ENCODE measurements at regions not wholly inside any gene's neighbourhood (a gene's known extent, or its start where the extent isn't known, plus 50 kb on each side); places are given as distances from the start of the nearest gene placed in this dataset.

DNA sequence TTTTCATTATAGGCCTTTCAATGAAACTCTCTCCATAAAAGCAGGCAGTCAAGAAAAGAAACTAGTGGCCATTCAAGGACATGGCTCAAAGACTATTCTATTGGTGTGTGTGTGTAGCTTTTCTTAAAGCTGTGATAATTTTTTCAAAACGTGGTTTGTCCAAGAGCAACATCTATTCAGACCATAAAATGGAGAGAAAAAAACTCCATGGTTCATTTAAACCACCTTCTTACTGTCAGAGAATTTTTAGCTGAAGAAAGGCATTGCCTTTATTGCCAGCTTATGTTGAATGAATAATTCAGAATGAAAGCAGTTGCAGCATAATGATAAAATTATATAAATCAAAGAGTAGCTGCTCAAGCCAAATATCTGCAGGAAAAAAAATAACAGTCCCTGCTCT lies 325.5 kb downstream of the PCDH18 start:
- no peak overlapping the region for H3K4me3 ChIP-seq (ENCODE audit: control insufficient read depth, low read depth, low read length)
- no peak for DNase-seq (ENCODE audit: low read depth)
- TF ChIP-seq, protein P1, sequence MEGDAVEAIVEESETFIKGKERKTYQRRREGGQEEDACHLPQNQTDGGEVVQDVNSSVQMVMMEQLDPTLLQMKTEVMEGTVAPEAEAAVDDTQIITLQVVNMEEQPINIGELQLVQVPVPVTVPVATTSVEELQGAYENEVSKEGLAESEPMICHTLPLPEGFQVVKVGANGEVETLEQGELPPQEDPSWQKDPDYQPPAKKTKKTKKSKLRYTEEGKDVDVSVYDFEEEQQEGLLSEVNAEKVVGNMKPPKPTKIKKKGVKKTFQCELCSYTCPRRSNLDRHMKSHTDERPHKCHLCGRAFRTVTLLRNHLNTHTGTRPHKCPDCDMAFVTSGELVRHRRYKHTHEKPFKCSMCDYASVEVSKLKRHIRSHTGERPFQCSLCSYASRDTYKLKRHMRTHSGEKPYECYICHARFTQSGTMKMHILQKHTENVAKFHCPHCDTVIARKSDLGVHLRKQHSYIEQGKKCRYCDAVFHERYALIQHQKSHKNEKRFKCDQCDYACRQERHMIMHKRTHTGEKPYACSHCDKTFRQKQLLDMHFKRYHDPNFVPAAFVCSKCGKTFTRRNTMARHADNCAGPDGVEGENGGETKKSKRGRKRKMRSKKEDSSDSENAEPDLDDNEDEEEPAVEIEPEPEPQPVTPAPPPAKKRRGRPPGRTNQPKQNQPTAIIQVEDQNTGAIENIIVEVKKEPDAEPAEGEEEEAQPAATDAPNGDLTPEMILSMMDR (IDR thresholded peaks at IDR 0.05; ENCODE audit: control insufficient read depth, insufficient read depth, low read depth, low read length, missing control alignments): no peak

DNA sequence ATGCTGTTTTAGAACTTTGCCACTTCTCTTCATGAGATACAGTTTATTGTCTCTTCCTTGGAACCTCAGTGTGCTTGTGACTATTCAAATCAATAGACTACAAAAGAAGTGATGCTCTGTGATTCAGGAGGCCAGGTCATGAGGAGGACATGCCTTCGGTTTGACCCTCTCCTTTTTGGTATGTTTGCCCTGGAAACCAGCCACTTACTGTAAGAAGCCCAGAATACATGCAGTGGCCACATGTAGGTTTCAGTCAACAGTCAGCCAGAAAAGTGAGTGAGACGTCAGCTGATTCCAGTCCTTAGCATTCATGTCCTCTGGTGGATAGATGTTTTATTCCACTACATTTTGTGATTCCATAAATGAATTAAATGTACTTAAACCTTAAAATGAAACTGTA lies 328.7 kb downstream of the PCDH18 start:
- H3K4me3 ChIP-seq (ENCODE audit: control insufficient read depth, low read depth, low read length): no peak overlapping the region
- TF ChIP-seq, protein P1 (IDR thresholded peaks at IDR 0.05; ENCODE audit: control insufficient read depth, insufficient read depth, low read depth, low read length, missing control alignments): no peak
- peak; percentile 41 for DNase-seq (ENCODE audit: low read depth)

DNA sequence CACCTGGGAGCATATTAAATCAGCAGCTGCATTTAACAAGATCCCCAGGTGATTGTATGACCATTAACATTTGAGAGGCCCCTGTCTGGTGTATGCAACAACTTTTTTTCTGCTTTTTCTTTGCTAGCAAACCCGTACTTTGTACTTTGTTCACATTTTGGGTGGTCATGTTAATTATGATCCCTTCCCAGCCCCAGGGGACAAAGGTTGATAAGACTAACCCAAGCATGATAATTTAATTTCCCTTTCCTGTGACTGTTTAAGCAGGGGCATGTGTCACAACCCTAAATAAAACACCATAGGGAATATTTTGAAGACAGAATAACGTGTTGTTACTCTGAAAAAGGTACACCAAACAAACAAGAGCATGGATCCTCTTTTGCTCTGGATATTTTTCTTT lies 332.0 kb downstream of the PCDH18 start:
- TF ChIP-seq, protein P1 (IDR thresholded peaks at IDR 0.05; ENCODE audit: control insufficient read depth, insufficient read depth, low read depth, low read length, missing control alignments): no peak
- no peak for DNase-seq (ENCODE audit: low read depth)
- H3K4me3 ChIP-seq (ENCODE audit: control insufficient read depth, low read depth, low read length): no peak overlapping the region

DNA sequence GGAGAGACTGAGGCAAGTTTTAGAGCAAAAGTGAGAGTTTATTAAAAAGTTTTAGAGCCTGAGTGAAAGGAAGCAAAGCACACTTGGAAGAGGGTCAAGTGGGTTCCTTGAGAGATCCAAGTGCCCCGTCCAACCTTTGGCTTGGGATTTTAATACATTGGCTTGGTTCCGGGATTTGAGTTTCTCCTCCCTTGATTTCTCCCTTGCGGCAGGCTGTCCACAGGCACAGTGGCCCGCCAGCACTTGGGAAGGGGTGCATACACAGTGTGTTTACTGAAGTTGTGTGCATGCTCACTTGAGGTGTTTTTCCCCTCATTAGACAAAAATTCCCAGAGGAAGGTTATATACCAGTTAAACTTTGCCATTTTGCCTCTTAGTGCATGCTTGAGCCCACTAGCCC lies 333.5 kb downstream of the PCDH18 start:
- no peak overlapping the region for H3K4me3 ChIP-seq (ENCODE audit: control insufficient read depth, low read depth, low read length)
- TF ChIP-seq, protein P1 (IDR thresholded peaks at IDR 0.05; ENCODE audit: control insufficient read depth, insufficient read depth, low read depth, low read length, missing control alignments): no peak
- no peak for DNase-seq (ENCODE audit: low read depth)

DNA sequence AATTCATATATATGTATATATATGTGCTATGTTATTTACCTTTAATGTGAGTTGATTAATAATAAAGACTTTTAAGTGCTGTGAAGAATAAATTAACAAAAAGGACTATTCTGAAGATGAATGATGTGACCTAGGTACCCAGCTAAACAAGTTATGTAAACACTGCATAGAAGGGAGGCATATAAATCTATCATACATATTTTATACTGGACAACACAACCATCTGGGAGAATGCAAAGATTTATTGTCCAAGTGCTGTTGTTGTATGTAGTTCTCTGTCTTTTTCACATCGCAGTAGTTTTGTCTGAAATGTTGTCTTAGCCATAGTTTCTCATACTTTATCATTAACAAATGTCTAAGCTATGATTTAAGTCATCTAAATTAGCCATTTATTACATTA lies 337.6 kb downstream of the PCDH18 start:
- H3K4me3 ChIP-seq (ENCODE audit: control insufficient read depth, low read depth, low read length): no peak overlapping the region
- TF ChIP-seq, protein P1 (IDR thresholded peaks at IDR 0.05; ENCODE audit: control insufficient read depth, insufficient read depth, low read depth, low read length, missing control alignments): no peak
- DNase-seq (ENCODE audit: low read depth): no peak

DNA sequence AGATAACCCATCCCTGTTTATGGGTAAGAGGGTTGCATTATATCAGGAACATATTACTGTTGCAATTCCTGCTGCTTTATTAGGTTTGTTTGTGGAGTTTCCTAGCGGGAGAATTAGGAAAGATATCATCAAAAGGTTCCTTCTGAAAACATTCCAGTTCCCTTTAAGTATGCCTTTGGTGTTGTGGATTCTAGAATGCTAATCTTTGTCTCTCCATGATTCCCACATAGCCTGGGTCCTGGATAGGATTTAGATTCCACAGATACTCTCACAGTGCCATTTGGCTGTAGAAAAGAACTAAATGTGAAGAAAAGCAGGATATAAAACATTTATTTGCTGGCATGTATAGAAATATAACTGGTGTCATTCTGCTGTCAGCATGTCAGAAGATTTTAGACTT lies 338.7 kb downstream of the PCDH18 start:
- TF ChIP-seq, protein P1 (IDR thresholded peaks at IDR 0.05; ENCODE audit: control insufficient read depth, insufficient read depth, low read depth, low read length, missing control alignments): no peak
- no peak for DNase-seq (ENCODE audit: low read depth)
- H3K4me3 ChIP-seq (ENCODE audit: control insufficient read depth, low read depth, low read length): no peak overlapping the region

DNA sequence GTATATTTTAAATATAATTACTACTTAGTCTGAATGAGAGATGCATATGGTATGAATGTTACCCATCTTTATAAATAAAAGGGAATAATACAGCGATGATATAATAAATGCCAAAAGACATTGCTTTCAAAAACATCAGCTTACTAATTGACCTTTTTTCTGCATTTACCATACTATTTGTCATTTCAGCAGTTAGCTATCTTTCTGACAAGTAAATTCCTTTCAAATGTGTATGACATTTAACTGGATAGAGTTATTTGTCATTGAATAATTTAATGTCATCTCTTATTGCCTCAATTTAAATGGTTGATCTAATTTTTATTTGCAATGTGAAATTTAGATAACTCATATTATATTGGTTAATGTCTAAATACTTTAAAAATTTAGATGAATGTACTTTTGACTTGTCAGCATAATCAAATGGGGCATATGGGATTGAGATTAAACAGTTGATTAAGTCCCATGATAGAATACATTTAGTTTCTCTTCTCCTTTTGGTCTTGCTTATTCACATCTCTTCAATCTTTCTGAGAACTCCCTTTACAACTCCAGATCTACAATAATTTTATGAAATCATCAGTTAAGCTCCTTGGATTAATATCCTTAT lies 350.9 kb downstream of the PCDH18 start:
- DNase-seq (ENCODE audit: low read depth): no peak
- H3K4me3 ChIP-seq (ENCODE audit: control insufficient read depth, low read depth, low read length): no peak overlapping the region
- TF ChIP-seq, protein P1 (IDR thresholded peaks at IDR 0.05; ENCODE audit: control insufficient read depth, insufficient read depth, low read depth, low read length, missing control alignments): no peak
